ENCODE measurements at regions not wholly inside any gene's neighbourhood (a gene's known extent, or its start where the extent isn't known, plus 50 kb on each side); places are given as distances from the start of the nearest gene placed in this dataset.

- Mint-ChIP-seq H3K4me3 (no peak overlapping the region), H3K27me3 (peaks cover 39% of the 10 kb centered on the region), H3K9me3 (peaks cover under 1% of the 10 kb centered on the region), H3K36me3 (ENCODE audit: low read depth) (no peaks in the 10 kb centered on the region), H3K4me1 (ENCODE audit: low read depth) (no peaks in the 10 kb centered on the region), H3K27ac (no peak overlapping the region)
- DNase-seq (no peak), ATAC-seq (ENCODE audit: poor library complexity) (no peak)
- H3K9me3 ChIP-seq (ENCODE audit: control insufficient read depth in 1 of 2, insufficient read depth in 1 of 2, low read length in 2 of 2), result no peaks in the 10 kb centered on the region
- no peak for TF ChIP-seq CTCF (IDR thresholded peaks at IDR 0.05)
- POLR2A ChIA-PET, result no interaction called here
- H3K36me3 ChIP-seq (ENCODE audit: insufficient read depth, low read length), result no peaks in the 10 kb centered on the region
- intact Hi-C loops (cut with DNase I, micrococcal nuclease), result no loop called here
- CTCF ChIA-PET, result no interaction called here
- H3K4me3 ChIP-seq (ENCODE audit: low read length), result no peak overlapping the region
- H3K27me3 ChIP-seq (ENCODE audit: control insufficient read depth in 1 of 2, insufficient read depth in 2 of 2, low read length in 2 of 2), result peaks cover 5 to 6% of the 10 kb centered on the region in 2 experiments
- H3K4me1 ChIP-seq (ENCODE audit: insufficient read depth, low read length), result no peaks in the 10 kb centered on the region
- no peak overlapping the region for H3K27ac ChIP-seq (ENCODE audit: low read depth in 1 of 2, low read length in 2 of 2)
Observed at GRCh38 chr5:68533051-68533450, 317.5 kb downstream of the PIK3R1 start.

- Histone ChIP-seq H3K4me1 (ENCODE audit: insufficient read depth, low read length) (no peaks in the 10 kb centered on the region), H3K4me3 (ENCODE audit: low read length) (no peak overlapping the region), H3K36me3 (ENCODE audit: insufficient read depth, low read length) (no peaks in the 10 kb centered on the region), H3K9me3 (ENCODE audit: control insufficient read depth in 1 of 2, insufficient read depth in 1 of 2, low read length in 2 of 2) (no peaks in the 10 kb centered on the region), H3K27ac (ENCODE audit: low read depth in 1 of 2, low read length in 2 of 2) (no peak overlapping the region), H3K27me3 (ENCODE audit: control insufficient read depth in 1 of 2, insufficient read depth in 2 of 2, low read length in 2 of 2) (peaks cover 3 to 5% of the 10 kb centered on the region in 2 experiments)
- no peak for DNase-seq
- H3K4me1 Mint-ChIP-seq (ENCODE audit: low read depth), result no peaks in the 10 kb centered on the region
- POLR2A ChIA-PET, result no interaction called here
- no peaks in the 10 kb centered on the region for H3K9me3 Mint-ChIP-seq
- CTCF ChIA-PET, result interaction anchor here (1.2 kb wide), 1 partner anchor 9 kb away, joined by 4 read pairs; no protein-coding TSS in a partner anchor
- no peak overlapping the region for H3K4me3 Mint-ChIP-seq
- H3K27me3 Mint-ChIP-seq, result peaks cover 45% of the 10 kb centered on the region
- no peak for TF ChIP-seq CTCF (IDR thresholded peaks at IDR 0.05)
- intact Hi-C loops (cut with DNase I, micrococcal nuclease), result no loop called here
- no peak for ATAC-seq (ENCODE audit: poor library complexity)
- H3K27ac Mint-ChIP-seq, result no peak overlapping the region
- H3K36me3 Mint-ChIP-seq (ENCODE audit: low read depth), result no peaks in the 10 kb centered on the region
Observed at GRCh38 chr5:68533571-68534084, 318.1 kb downstream of the PIK3R1 start.

- POLR2A ChIA-PET, result no interaction called here
- H3K36me3 ChIP-seq (ENCODE audit: insufficient read depth, low read length), result no peaks in the 10 kb centered on the region
- no peaks in the 10 kb centered on the region for H3K36me3 Mint-ChIP-seq (ENCODE audit: low read depth)
- H3K4me1 ChIP-seq (ENCODE audit: insufficient read depth, low read length), result no peaks in the 10 kb centered on the region
- no peaks in the 10 kb centered on the region for H3K4me1 Mint-ChIP-seq (ENCODE audit: low read depth)
- peaks cover 3 to 5% of the 10 kb centered on the region in 2 experiments for H3K27me3 ChIP-seq (ENCODE audit: control insufficient read depth in 1 of 2, insufficient read depth in 2 of 2, low read length in 2 of 2)
- ATAC-seq (ENCODE audit: poor library complexity) (no peak), DNase-seq (no peak)
- no peak overlapping the region for H3K27ac ChIP-seq (ENCODE audit: low read depth in 1 of 2, low read length in 2 of 2)
- H3K27ac Mint-ChIP-seq, result no peak overlapping the region
- H3K9me3 ChIP-seq (ENCODE audit: control insufficient read depth in 1 of 2, insufficient read depth in 1 of 2, low read length in 2 of 2), result no peaks in the 10 kb centered on the region
- no peak overlapping the region for H3K4me3 Mint-ChIP-seq
- no peak overlapping the region for H3K4me3 ChIP-seq (ENCODE audit: low read length)
- CTCF ChIA-PET, result interaction anchor here (1.2 kb wide), 1 partner anchor 10 kb away, joined by 4 read pairs; no protein-coding TSS in a partner anchor
- no peak for TF ChIP-seq CTCF (IDR thresholded peaks at IDR 0.05)
- no peaks in the 10 kb centered on the region for H3K9me3 Mint-ChIP-seq
- intact Hi-C loops (cut with DNase I, micrococcal nuclease), result no loop called here
- peaks cover 48% of the 10 kb centered on the region for H3K27me3 Mint-ChIP-seq
Observed at GRCh38 chr5:68534131-68534940, 318.8 kb downstream of the PIK3R1 start.

Measured in CD4-positive, alpha-beta T cell (primary cell).